Neural progenitor cell (in vitro differentiated cells): ENCODE measurements at regions not wholly inside any gene's neighbourhood (a gene's known extent, or its start where the extent isn't known, plus 50 kb on each side); places are given as distances from the start of the nearest gene placed in this dataset.

Experiments used
- DNase-seq: peaks from one replicate; pipeline ENCODE4 v3.0.0-alpha.2; 2016; ENCODE audit warnings: low spot score
- H2AFZ ChIP-seq: fragments of 200-600 bp; sonication (generic); replicated peaks from 2 replicates; pipeline ENCODE4 v1.6.1; 2016; ENCODE audit warnings: antibody characterized with exemption
- H3F3A ChIP-seq: fragments of 200-600 bp; sonication (generic); 2 replicates; pipeline ENCODE4 v1.6.1; 2016; ENCODE audit warnings: antibody characterized with exemption, low read depth
- H3K27ac ChIP-seq: fragments of 200-600 bp; sonication (generic); 2 replicates; pipeline ENCODE4 v1.5.1; 2016; ENCODE audit warnings: mild to moderate bottlenecking
- H3K27me3 ChIP-seq: fragments of 200-600 bp; sonication (generic); 2 replicates; pipeline ENCODE4 v1.6.1; 2016; ENCODE audit warnings: mild to moderate bottlenecking, moderate library complexity
- H3K36me3 ChIP-seq: fragments of 200-600 bp; sonication (generic); 2 replicates; pipeline ENCODE4 v1.5.1; 2016
- H3K4me1 ChIP-seq: fragments of 200-600 bp; sonication (generic); 2 replicates; pipeline ENCODE4 v1.6.1; 2016; ENCODE audit warnings: mixed run types
- H3K4me2 ChIP-seq: fragments of 200-600 bp; sonication (generic); 2 replicates; pipeline ENCODE4 v1.6.1; 2016
- H3K4me3 ChIP-seq: fragments of 200-600 bp; sonication (generic); 2 replicates; pipeline ENCODE4 v1.5.1; 2016
- H3K79me2 ChIP-seq: fragments of 200-600 bp; sonication (generic); 2 replicates; pipeline ENCODE4 v1.6.1; 2016; ENCODE audit warnings: low read depth
- H3K9ac ChIP-seq: fragments of 200-600 bp; sonication (generic); 2 replicates; pipeline ENCODE4 v1.6.1; 2016
- H3K9me3 ChIP-seq: fragments of 200-600 bp; sonication (generic); 2 replicates; pipeline ENCODE4 v1.5.1; 2016; ENCODE audit warnings: low read depth
- H4K20me1 ChIP-seq: fragments of 200-600 bp; sonication (generic); 2 replicates; pipeline ENCODE4 v1.6.1; 2016; ENCODE audit warnings: low read depth
- H3K27ac Mint-ChIP-seq: 3 replicates; pipeline ENCODE4 v1.8.0; 2021; ENCODE audit warnings: mixed read lengths
- H3K27me3 Mint-ChIP-seq: 2 replicates; pipeline ENCODE4 v1.8.0; 2022; ENCODE audit warnings: low read depth, mild to moderate bottlenecking, inconsistent platforms, moderate library complexity, mixed read lengths; ENCODE audit not compliant: insufficient read depth
- H3K36me3 Mint-ChIP-seq: 3 replicates; pipeline ENCODE4 v1.8.0; 2021; ENCODE audit warnings: mixed read lengths
- H3K4me1 Mint-ChIP-seq: 3 replicates; pipeline ENCODE4 v1.8.0; 2021; ENCODE audit warnings: mixed read lengths
- H3K4me3 Mint-ChIP-seq: 3 replicates; pipeline ENCODE4 v1.8.0; 2021; ENCODE audit warnings: mild to moderate bottlenecking, moderate library complexity, mixed read lengths
- H3K9me3 Mint-ChIP-seq: 3 replicates; pipeline ENCODE4 v1.8.0; 2020; ENCODE audit warnings: mixed read lengths
- EZH2 ChIP-seq: fragments of 200-600 bp; sonication (generic); IDR thresholded peaks from 2 replicates; pipeline ENCODE4 v1.6.1; 2017; ENCODE audit warnings: antibody characterized with exemption, mild to moderate bottlenecking, moderate library complexity
- EZH2phosphoT487 ChIP-seq: fragments of 200-600 bp; sonication (generic); IDR thresholded peaks from 2 replicates; pipeline ENCODE4 v1.6.1; 2017; ENCODE audit warnings: antibody characterized with exemption
- TF ChIP-seq, protein P1 (sequence below): fragments of 200-600 bp; sonication (generic); IDR thresholded peaks from 2 replicates; pipeline ENCODE4 v1.5.1; 2017; ENCODE audit warnings: antibody characterized with exemption, mild to moderate bottlenecking

DNA sequence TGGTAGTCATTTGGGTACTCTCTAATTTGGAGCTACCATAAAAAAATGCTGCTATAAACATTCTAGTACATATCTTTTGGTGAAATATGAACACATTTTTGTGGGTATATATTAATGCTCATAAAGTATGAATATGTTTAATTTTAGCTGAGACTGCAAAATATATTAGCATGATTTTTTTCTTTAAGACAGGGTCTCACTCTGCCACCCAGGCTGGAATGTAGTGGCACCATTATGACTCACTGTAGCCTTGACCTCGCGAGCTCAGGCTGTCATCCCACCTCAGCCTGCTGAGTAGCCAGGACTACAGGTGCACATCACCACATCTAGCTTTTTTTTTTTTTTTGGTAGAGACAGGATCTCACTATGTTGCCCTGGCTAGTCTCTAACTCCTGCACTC lies 371.7 kb downstream of the SOX9 start:
- H3K4me1 Mint-ChIP-seq, result peaks cover 6% of the 10 kb centered on the region
- no peaks in the 10 kb centered on the region for H3F3A ChIP-seq
- H3K4me1 ChIP-seq, result no peaks in the 10 kb centered on the region
- no peaks in the 10 kb centered on the region for H3K79me2 ChIP-seq
- H3K36me3 ChIP-seq, result no peaks in the 10 kb centered on the region
- no peak overlapping the region for H3K4me3 Mint-ChIP-seq
- no peak overlapping the region for H3K9ac ChIP-seq
- DNase-seq, result no peak
- TF ChIP-seq EZH2phosphoT487 (no peak), EZH2 (no peak)
- TF ChIP-seq, protein P1, sequence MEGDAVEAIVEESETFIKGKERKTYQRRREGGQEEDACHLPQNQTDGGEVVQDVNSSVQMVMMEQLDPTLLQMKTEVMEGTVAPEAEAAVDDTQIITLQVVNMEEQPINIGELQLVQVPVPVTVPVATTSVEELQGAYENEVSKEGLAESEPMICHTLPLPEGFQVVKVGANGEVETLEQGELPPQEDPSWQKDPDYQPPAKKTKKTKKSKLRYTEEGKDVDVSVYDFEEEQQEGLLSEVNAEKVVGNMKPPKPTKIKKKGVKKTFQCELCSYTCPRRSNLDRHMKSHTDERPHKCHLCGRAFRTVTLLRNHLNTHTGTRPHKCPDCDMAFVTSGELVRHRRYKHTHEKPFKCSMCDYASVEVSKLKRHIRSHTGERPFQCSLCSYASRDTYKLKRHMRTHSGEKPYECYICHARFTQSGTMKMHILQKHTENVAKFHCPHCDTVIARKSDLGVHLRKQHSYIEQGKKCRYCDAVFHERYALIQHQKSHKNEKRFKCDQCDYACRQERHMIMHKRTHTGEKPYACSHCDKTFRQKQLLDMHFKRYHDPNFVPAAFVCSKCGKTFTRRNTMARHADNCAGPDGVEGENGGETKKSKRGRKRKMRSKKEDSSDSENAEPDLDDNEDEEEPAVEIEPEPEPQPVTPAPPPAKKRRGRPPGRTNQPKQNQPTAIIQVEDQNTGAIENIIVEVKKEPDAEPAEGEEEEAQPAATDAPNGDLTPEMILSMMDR, result no peak
- no peaks in the 10 kb centered on the region for H3K27me3 ChIP-seq
- H3K27me3 Mint-ChIP-seq, result peaks cover 8% of the 10 kb centered on the region
- no peaks in the 10 kb centered on the region for H3K36me3 Mint-ChIP-seq
- H3K4me2 ChIP-seq, result no peak overlapping the region
- no peaks in the 10 kb centered on the region for H4K20me1 ChIP-seq
- no peak overlapping the region for H2AFZ ChIP-seq
- H3K27ac Mint-ChIP-seq, result no peak overlapping the region
- H3K27ac ChIP-seq, result no peak overlapping the region
- H3K9me3 ChIP-seq, result no peaks in the 10 kb centered on the region
- H3K4me3 ChIP-seq, result no peak overlapping the region
- H3K9me3 Mint-ChIP-seq, result peaks cover 4% of the 10 kb centered on the region

DNA sequence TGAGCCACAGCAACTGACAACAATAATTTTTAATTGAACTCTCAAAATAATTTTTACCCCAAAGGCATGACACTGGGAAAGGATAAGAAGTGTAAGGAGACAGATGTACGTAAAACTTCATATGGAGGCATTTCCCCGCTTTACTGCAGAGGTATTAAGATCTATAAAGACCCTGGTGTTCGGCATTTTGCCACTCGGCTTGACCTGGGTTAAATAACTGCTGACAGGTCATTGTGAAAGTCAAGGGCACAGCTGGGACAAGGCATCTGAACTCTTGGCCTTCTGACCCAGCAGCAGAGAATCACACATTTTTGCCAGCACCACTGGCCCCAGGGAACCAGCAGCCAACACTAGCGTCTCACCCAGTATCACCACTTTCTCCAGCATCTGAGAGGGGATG lies 372.1 kb downstream of the SOX9 start:
- H3K27ac ChIP-seq, result no peak overlapping the region
- H3K27me3 ChIP-seq, result no peaks in the 10 kb centered on the region
- no peaks in the 10 kb centered on the region for H4K20me1 ChIP-seq
- no peaks in the 10 kb centered on the region for H3F3A ChIP-seq
- no peaks in the 10 kb centered on the region for H3K9me3 ChIP-seq
- H3K4me3 ChIP-seq, result no peak overlapping the region
- peaks cover 4% of the 10 kb centered on the region for H3K9me3 Mint-ChIP-seq
- H3K27me3 Mint-ChIP-seq, result peaks cover 8% of the 10 kb centered on the region
- no peaks in the 10 kb centered on the region for H3K79me2 ChIP-seq
- H3K4me3 Mint-ChIP-seq, result no peak overlapping the region
- DNase-seq, result no peak
- no peak overlapping the region for H3K4me2 ChIP-seq
- no peak overlapping the region for H2AFZ ChIP-seq
- H3K36me3 Mint-ChIP-seq, result no peaks in the 10 kb centered on the region
- no peaks in the 10 kb centered on the region for H3K36me3 ChIP-seq
- no peaks in the 10 kb centered on the region for H3K4me1 ChIP-seq
- no peak for TF ChIP-seq EZH2phosphoT487
- TF ChIP-seq, protein P1, result no peak
- TF ChIP-seq EZH2, result no peak
- no peak overlapping the region for H3K9ac ChIP-seq
- no peak overlapping the region for H3K27ac Mint-ChIP-seq
- H3K4me1 Mint-ChIP-seq, result peaks cover 6% of the 10 kb centered on the region

DNA sequence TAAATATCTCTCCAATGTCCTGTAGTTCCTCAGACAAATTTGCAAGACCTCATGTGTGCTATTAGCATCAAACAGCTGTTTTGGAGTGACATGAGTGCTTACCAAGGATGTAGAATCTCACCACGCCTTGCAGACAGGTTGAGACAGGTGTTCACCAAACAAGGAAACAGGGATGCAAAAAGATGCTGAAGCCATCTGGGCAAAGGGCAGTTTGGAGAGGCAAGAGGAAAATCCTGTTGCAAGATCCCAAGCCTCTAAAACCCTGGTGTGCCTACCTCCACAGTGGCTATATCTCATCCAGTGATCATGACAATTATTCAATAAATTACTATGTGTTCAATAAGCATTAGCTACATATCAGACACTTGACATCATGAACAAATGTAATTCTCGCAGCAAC lies 373.7 kb downstream of the SOX9 start:
- no peak overlapping the region for H3K4me3 Mint-ChIP-seq
- Histone ChIP-seq H3K36me3 (no peaks in the 10 kb centered on the region), H3K9ac (no peak overlapping the region), H3K79me2 (no peaks in the 10 kb centered on the region), H3K9me3 (no peaks in the 10 kb centered on the region), H3K27me3 (no peaks in the 10 kb centered on the region), H3K4me3 (no peak overlapping the region), H4K20me1 (no peaks in the 10 kb centered on the region), H3K4me2 (no peak overlapping the region), H3K4me1 (no peaks in the 10 kb centered on the region), H2AFZ (no peak overlapping the region), H3F3A (no peaks in the 10 kb centered on the region), H3K27ac (no peak overlapping the region)
- no peak overlapping the region for H3K27ac Mint-ChIP-seq
- DNase-seq, result no peak
- peaks cover 4% of the 10 kb centered on the region for H3K9me3 Mint-ChIP-seq
- no peaks in the 10 kb centered on the region for H3K36me3 Mint-ChIP-seq
- H3K27me3 Mint-ChIP-seq, result peaks cover 5% of the 10 kb centered on the region
- TF ChIP-seq, protein P1, result no peak
- TF ChIP-seq EZH2 (no peak), EZH2phosphoT487 (no peak)
- H3K4me1 Mint-ChIP-seq, result no peaks in the 10 kb centered on the region

DNA sequence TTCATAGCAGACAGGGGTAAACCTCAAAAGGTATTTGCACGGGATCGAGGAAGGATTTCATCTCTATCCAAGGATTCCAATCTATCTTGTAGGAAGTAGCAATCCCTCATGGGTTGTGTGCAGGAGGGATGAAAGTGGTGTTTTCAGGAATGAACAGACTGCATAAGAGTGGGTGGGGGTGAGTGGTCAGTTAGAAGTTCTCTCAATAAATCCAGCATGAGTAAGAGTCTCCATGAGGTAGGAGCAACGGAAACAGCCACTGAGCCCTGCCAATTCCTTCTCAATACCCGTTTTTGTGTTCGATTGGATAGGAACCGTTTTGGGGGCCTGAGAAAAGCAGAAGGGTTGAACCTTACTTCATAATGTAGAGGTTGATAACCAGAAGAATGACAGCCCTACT lies 375.6 kb downstream of the SOX9 start:
- Histone ChIP-seq H3K9ac (no peak overlapping the region), H3K4me2 (no peak overlapping the region)
- H3K27me3 Mint-ChIP-seq, result peaks cover 8% of the 10 kb centered on the region

More for the DNA sequence above, 375.6 kb downstream of the SOX9 start:
- peaks cover 4% of the 10 kb centered on the region for H3K9me3 Mint-ChIP-seq
- H3K27ac ChIP-seq, result no peak overlapping the region
- H3K27ac Mint-ChIP-seq, result no peak overlapping the region
- no peaks in the 10 kb centered on the region for H3K36me3 Mint-ChIP-seq
- no peaks in the 10 kb centered on the region for H3K36me3 ChIP-seq
- TF ChIP-seq EZH2phosphoT487 (no peak), EZH2 (no peak)
- TF ChIP-seq, protein P1, result no peak
- H3K4me3 ChIP-seq, result no peak overlapping the region
- no peak for DNase-seq
- H4K20me1 ChIP-seq, result no peaks in the 10 kb centered on the region
- H3K27me3 ChIP-seq, result no peaks in the 10 kb centered on the region
- H3K9me3 ChIP-seq, result no peaks in the 10 kb centered on the region
- H3K79me2 ChIP-seq, result no peaks in the 10 kb centered on the region
- no peak overlapping the region for H3K4me3 Mint-ChIP-seq
- no peak overlapping the region for H2AFZ ChIP-seq
- no peaks in the 10 kb centered on the region for H3K4me1 ChIP-seq
- H3K4me1 Mint-ChIP-seq, result no peaks in the 10 kb centered on the region
- no peaks in the 10 kb centered on the region for H3F3A ChIP-seq
